GM21717 (cell line): ENCODE measurements at regions not wholly inside any gene's neighbourhood (a gene's known extent, or its start where the extent isn't known, plus 50 kb on each side); places are given as distances from the start of the nearest gene placed in this dataset.

Experiments
- ATAC-seq: cut with Tn5 transposase; IDR thresholded peaks from one replicate; pipeline ENCODE4 v1.9.1; 2021; ENCODE audit warnings: mild to moderate bottlenecking, moderate library complexity; ENCODE audit not compliant: unreplicated experiment

DNA sequence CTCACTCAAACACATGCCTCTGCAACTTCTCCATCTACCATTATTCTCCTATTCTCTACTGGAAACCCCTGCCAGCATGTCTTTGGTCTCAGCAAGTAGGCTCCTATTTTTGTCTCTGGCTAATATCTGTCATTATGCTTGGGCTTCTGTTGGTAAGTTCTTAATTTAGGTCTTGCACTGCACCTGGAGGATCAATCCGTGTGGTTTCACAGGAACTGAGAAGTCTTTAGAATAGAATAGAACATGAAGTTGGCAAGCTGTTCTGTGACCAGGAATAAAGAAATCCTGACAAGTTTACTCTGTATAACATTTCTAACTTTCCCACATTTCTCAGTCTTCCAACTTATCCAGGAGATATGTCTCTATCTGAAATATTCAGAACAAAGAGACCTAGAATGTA is 219.5 kb upstream of the GYPC start:
- no peak for ATAC-seq

DNA sequence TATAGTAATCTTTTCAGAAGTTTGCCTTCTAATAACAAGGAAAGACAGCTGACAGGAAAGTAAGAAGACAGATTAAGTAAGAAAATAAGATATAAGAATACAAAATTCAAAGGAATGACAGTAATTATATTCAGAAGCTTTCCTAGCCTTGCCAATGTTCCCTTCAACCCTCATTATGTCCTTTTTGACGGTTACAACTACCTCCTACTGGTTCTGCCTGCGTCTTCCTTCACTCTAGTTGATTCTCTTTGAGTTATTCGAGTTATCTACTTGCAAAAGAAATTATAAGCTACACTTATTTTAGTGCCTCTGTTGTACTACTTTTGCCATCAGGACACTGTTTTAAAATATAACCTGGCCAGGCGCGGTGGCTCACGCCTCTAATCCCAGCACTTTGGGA is 218.9 kb upstream of the GYPC start:
- ATAC-seq, result no peak

GRCh38 chr2:126444512-126444911 is 211.4 kb upstream of the GYPC start:
- ATAC-seq, result no peak

DNA sequence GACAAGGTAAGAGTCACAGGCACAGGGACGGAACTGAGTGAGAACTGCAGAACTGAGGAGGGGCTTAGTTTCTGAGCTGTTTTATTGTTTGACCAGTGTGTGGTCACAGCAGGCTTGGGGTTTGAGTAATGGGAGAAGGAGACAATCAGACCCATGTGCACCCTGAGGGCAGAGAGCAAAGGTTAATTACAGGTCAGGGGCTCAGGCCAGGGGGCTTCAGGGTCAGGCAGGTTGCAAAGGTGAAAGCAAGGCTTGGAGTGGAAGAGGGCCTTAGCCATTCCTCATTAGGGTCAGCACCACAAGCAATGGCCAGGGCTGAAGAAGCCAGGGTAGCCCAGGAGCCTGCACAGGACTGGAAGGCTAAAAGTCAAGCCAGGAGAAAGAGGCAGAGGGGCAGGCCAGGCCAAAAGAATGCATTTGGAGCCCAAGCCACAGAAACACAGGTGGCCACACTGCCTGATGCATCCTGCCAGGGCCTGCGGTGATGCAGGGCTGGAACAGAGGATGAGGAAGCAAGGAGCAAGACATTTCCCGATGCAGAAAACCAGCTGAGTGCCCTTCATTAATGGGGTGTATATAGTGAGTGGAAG is 209.8 kb upstream of the GYPC start:
- no peak for ATAC-seq

DNA sequence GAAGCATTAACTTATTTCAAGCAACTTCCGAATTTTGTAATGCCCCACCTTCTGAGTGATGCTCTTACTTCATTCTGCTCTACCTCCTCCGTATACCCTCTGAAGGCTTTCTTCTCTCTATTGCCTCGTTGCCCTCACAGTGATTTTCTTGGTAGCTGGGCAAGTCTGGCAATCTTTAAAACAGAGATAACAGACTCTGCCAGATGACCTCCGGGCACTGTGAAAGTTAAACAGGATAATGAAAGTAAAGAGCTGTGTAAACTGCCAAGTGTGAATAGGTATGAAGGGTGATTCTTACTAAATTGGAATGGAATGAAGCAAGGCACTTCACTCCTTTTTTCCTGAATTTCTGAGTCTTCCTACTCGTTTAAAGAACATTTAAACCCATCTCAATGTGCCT is 207.3 kb upstream of the GYPC start:
- ATAC-seq, result no peak

GRCh38 chr2:126449677-126450076 is 206.3 kb upstream of the GYPC start:
- peak; percentile 97 for ATAC-seq

DNA sequence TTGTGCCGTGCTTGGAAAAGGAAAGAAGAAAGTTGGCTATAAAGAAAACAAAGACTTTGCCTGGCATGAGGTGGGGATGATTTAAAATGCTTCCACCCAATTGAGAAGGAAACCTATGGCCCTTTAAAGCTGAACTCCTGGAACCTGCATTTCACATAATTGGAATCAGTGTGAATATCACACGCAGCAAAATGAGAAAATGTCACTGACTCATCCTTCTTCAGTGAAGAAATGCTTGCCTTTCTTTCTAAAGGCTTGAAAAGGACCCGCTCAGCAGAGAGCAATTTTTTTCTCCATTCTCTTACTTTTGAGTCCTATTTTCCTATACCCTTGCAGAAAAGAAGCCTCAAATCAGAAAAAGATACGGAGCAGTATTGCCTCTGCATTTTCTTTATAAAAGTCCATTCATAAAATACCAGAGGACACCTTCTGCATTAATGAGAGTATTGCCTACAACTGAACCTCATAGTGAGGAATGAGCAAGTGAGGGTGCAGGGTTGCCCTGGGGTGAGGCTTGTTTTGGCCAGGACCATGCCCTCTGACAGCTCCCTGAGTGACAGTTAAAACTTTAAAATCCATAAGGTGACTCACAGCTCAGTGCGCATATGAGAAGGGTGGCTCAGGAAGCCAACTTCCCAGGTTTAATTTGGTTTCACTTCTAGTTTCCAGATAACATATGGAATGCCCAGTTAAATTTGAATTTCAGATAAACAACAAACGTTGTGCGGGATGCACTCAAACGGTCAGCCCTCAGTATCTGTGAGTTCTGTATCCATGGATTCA is 191.9 kb upstream of the GYPC start:
- ATAC-seq, result no peak

DNA sequence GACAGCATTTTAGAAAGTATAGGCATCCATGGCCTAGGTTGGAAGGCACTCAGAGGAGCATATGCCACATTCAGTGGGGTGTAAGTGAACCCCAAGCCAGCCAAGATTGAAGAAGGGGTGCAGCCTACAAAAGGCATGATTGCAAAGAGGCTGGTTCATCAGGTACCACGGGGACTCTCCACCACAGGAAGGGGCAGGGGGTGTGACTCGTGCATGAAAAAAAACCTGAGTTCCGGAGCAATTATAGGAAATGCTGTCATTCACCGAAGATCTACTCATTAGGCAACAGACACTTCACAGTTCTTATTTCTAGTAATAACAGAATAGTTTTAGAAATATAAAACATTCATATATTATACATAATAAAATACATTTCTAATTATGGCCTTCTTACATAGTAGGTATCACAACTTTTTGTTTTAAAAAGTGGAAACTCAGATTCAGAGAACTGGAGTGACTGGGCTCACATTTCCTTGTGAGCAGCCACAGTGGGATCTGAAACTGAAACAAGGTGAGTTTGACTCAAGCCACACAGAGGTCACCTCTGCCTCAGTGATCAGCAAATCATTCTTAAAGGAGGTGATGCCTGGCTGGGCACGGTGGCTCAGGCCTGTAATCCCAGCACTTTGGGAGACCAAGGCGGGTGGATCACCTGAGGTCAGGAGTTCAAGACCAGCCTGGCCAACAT is 188.4 kb upstream of the GYPC start:
- ATAC-seq, result peak; percentile 95

DNA sequence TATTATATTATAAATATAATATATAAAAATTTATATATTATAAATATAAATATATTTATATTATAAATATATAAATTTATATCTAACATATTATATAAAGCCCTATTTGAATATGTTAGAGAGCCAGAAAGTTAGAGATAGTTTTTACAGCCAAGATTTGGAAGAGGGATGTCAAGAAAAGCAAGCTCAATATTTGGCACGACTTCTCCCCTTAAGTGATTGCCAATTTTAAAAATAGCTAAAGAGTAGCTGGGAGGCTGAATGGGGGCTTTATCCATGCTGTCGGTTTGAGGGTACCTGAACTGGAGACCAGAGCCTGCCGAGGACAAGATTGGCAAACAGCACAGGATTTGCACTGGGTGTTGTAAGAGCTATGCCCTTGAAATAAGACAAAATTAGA is 180.9 kb upstream of the GYPC start:
- no peak for ATAC-seq

DNA sequence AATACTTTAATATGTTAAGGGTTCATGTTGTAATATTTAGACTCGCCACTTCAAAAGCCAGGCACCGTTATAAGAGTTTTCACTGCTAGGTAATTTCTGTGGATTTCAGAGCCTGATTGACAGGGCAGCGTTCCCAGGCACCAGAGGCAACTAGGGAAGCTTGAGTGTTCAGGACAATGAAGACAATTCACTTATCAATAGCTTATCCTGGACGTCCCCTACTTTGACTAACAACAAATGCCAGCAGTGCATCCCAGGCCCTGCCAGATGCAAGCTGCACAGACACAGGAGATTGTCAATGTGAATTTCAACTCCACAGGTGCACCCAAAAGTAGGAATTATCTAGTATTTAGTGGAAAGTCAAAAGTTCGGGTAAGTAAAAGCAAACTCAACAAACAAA is 179.3 kb upstream of the GYPC start:
- no peak for ATAC-seq

DNA sequence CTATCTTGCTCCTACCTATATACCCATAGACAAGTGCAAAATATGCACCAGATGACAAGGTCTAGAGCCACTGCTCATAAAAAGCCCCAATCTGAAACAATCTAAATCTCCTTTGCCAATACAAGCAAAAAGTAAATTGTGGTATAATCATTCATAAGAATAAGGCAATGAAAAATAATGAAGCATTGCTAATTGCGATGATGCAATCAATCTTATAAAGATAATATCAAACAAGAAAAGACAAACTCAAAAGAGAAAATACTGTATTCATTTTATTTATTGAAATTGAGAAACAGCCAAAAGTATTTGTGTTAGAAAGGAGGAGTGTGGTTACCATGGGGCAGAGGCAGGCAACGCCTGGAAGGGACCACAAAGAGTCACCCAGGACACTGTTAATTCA is 175.9 kb upstream of the GYPC start:
- ATAC-seq, result no peak

- peak; percentile 59 for ATAC-seq
Measured at GRCh38 chr2:126482582-126483464, 173.1 kb upstream of the GYPC start.

- no peak for ATAC-seq
Measured at GRCh38 chr2:126494593-126494992, 161.4 kb upstream of the GYPC start.

- no peak for ATAC-seq
Measured at GRCh38 chr2:126495189-126495588, 160.8 kb upstream of the GYPC start.

- ATAC-seq, result peak; percentile 97
Measured at GRCh38 chr2:126496493-126496892, 159.5 kb upstream of the GYPC start.

GRCh38 chr2:126503476-126503875 is 152.5 kb upstream of the GYPC start:
- ATAC-seq, result no peak

DNA sequence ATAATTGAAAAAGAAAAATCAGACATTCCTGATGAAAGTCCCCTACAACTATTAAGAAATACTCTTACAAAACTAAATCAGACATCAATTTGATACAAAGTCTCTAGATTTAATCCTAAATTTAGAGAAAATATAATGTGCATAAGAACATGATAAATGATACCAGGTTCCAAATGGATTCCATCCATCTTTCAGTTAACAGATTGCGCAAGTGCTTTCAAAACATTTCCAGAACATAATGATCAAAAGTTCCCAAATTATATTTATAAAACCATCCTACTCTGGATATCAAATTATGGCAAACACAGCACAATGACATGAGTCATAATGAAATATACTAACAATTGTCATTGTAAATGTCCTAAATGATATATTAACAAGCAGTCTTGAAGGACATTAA is 151.0 kb upstream of the GYPC start:
- ATAC-seq, result no peak

- ATAC-seq, result no peak
Measured at GRCh38 chr2:126506786-126507185, 149.2 kb upstream of the GYPC start.

DNA sequence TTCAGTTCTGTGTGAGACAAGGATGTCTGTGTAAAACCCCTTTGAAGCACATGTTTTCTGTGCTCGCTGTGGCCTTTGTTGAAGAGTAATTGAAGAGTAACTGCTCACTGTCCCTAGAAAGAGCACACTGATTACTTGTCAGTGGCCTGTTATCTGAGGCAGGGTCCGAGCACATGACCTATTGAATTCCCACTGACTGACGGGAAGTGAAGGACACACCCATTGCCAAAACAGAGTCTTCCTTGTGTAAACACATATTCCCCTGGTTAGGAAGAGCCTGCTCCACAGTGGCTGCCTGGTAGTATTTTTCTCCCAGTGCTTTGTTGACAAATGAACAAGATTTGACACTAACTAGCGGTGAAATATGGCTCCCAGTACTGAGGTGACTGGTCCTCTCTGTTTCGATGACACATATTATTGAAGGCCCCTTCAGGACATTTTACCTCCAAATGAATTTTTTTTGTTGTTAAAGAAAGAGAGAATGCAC is 148.5 kb upstream of the GYPC start:
- no peak for ATAC-seq

- ATAC-seq, result no peak
Measured at GRCh38 chr2:126510356-126510755, 145.6 kb upstream of the GYPC start.

- ATAC-seq, result no peak
Measured at GRCh38 chr2:126510960-126511359, 145.0 kb upstream of the GYPC start.
